ENCODE measurements at regions not wholly inside any gene's neighbourhood (a gene's known extent, or its start where the extent isn't known, plus 50 kb on each side); places are given as distances from the start of the nearest gene placed in this dataset.

DNA sequence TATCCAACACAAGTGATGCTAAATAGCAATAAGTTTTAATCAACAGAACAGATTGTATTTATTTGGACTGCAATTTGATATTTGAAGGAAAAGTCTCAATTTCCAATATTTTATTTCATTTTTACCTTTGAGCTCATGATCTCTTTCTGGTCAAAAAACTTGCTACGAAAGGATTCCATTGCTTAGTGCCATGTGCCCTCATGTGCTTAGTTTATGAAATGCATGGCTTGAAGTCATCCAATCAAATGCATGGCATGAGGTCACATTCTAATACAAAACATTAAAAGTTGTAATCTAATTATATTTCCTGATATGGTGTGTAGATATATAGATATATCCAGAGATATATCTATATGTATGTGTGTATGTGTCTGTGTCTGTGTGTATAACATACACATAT lies 321.2 kb upstream of the ADGRB3 start:
- H3K9ac ChIP-seq (ENCODE audit: low read length in 3 of 3): no peak overlapping the region
- H3K27ac ChIP-seq (ENCODE audit: low read depth in 2 of 2, low read length in 2 of 2): no peak overlapping the region
- no peaks in the 10 kb centered on the region for H3K36me3 ChIP-seq (ENCODE audit: control insufficient read depth in 2 of 3, insufficient read depth in 3 of 3, low read length in 3 of 3)
- TF ChIP-seq, protein P1, sequence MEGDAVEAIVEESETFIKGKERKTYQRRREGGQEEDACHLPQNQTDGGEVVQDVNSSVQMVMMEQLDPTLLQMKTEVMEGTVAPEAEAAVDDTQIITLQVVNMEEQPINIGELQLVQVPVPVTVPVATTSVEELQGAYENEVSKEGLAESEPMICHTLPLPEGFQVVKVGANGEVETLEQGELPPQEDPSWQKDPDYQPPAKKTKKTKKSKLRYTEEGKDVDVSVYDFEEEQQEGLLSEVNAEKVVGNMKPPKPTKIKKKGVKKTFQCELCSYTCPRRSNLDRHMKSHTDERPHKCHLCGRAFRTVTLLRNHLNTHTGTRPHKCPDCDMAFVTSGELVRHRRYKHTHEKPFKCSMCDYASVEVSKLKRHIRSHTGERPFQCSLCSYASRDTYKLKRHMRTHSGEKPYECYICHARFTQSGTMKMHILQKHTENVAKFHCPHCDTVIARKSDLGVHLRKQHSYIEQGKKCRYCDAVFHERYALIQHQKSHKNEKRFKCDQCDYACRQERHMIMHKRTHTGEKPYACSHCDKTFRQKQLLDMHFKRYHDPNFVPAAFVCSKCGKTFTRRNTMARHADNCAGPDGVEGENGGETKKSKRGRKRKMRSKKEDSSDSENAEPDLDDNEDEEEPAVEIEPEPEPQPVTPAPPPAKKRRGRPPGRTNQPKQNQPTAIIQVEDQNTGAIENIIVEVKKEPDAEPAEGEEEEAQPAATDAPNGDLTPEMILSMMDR (IDR thresholded peaks at IDR 0.05; ENCODE audit: borderline replicate concordance, extremely low read depth, insufficient read depth): no peak
- H3K4me1 ChIP-seq (ENCODE audit: control insufficient read depth in 2 of 3, insufficient read depth in 2 of 3, low read depth in 1 of 3, low read length in 3 of 3): no peaks in the 10 kb centered on the region
- FAIRE-seq (peak; percentile 37), DNase-seq (no peak)
- intact Hi-C loops (cut with DNase I): no loop called here
- H3K27me3 ChIP-seq (ENCODE audit: control insufficient read depth, insufficient read depth, low read length): no peaks in the 10 kb centered on the region
- no peaks in the 10 kb centered on the region for H3K9me3 ChIP-seq (ENCODE audit: control insufficient read depth in 2 of 3, insufficient read depth in 1 of 3, low read length in 3 of 3)
- H3K4me3 ChIP-seq (ENCODE audit: low read length in 3 of 3): no peak overlapping the region

DNA sequence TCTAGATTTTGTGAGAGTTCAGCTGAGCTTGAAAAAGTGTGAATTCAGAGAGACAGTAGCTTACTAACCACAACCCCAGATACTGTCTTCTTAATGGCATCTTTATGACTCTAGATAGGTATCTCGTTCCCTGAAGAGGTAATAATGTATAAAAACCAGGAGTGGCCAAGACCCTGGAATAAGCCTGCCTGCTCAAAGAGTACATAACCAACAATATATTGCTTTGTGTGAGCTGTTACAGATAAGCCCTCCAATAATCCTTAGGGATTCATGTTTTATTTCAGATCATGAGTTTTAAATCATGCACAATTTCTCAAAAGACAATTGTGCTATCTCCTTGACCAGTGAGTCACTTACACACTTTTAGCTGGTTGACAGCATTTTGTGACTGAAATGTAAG lies 327.8 kb upstream of the ADGRB3 start:
- Histone ChIP-seq H3K4me3 (ENCODE audit: low read length in 3 of 3) (no peak overlapping the region), H3K27ac (ENCODE audit: low read depth in 2 of 2, low read length in 2 of 2) (no peak overlapping the region), H3K27me3 (ENCODE audit: control insufficient read depth, insufficient read depth, low read length) (no peaks in the 10 kb centered on the region), H3K9ac (ENCODE audit: low read length in 3 of 3) (no peak overlapping the region), H3K9me3 (ENCODE audit: control insufficient read depth in 2 of 3, insufficient read depth in 1 of 3, low read length in 3 of 3) (peaks cover 0 to 3% (median 0%) of the 10 kb centered on the region in 3 donors), H3K4me1 (ENCODE audit: control insufficient read depth in 2 of 3, insufficient read depth in 2 of 3, low read depth in 1 of 3, low read length in 3 of 3) (no peaks in the 10 kb centered on the region), H3K36me3 (ENCODE audit: control insufficient read depth in 2 of 3, insufficient read depth in 3 of 3, low read length in 3 of 3) (no peaks in the 10 kb centered on the region)
- DNase-seq (no peak), FAIRE-seq (no peak)
- TF ChIP-seq, protein P1 (IDR thresholded peaks at IDR 0.05; ENCODE audit: borderline replicate concordance, extremely low read depth, insufficient read depth): no peak
- intact Hi-C loops (cut with DNase I): no loop called here

DNA sequence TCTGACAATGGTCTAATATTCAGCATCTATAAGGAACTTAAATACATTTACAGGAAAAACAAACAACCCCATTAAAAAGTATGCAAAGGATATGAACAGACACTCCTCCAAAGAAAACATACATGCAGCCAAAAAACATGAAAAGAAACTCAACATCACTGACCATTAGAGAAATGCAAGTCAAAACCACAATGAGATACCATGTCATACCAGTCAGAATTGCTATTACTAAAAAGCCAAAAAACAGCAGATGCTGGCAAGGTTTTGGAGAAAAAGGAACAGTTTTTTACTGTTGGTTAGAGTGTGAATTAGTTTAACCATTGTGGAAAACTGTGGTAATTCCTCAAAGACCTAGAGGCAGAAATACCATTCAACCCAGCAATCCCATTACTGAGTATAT lies 339.0 kb upstream of the ADGRB3 start:
- Histone ChIP-seq H3K4me1 (ENCODE audit: control insufficient read depth in 2 of 3, insufficient read depth in 2 of 3, low read depth in 1 of 3, low read length in 3 of 3) (no peaks in the 10 kb centered on the region), H3K9me3 (ENCODE audit: control insufficient read depth in 2 of 3, insufficient read depth in 1 of 3, low read length in 3 of 3) (no peaks in the 10 kb centered on the region), H3K27ac (ENCODE audit: low read depth in 2 of 2, low read length in 2 of 2) (no peak overlapping the region), H3K36me3 (ENCODE audit: control insufficient read depth in 2 of 3, insufficient read depth in 3 of 3, low read length in 3 of 3) (no peaks in the 10 kb centered on the region), H3K4me3 (ENCODE audit: low read length in 3 of 3) (no peak overlapping the region), H3K27me3 (ENCODE audit: control insufficient read depth, insufficient read depth, low read length) (no peaks in the 10 kb centered on the region), H3K9ac (ENCODE audit: low read length in 3 of 3) (no peak overlapping the region)
- no peak for FAIRE-seq
- TF ChIP-seq, protein P1 (IDR thresholded peaks at IDR 0.05; ENCODE audit: borderline replicate concordance, extremely low read depth, insufficient read depth): no peak
- intact Hi-C loops (cut with DNase I): no loop called here
- no peak for DNase-seq

DNA sequence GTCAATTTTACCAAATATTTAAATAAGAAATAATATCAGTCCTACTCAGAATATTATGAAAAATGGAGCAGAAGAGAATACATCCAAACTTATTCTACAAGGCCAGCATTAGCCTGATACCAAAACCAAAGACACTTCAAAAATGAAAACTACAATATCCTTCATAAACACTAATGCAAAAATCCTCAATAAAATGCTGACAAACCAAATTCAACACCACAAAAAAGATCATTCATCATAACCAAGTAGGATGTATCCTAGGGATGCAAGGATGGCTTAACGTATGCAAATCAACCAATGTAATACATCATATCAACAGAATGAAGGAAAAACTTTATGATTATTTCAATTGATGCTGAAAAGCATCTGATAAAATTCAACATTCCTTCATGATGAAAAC lies 352.4 kb upstream of the ADGRB3 start:
- DNase-seq (no peak), FAIRE-seq (no peak)
- no peak overlapping the region for H3K27ac ChIP-seq (ENCODE audit: low read depth in 2 of 2, low read length in 2 of 2)

More for the DNA sequence above, 352.4 kb upstream of the ADGRB3 start:
- Histone ChIP-seq H3K4me3 (ENCODE audit: low read length in 3 of 3) (no peak overlapping the region), H3K9me3 (ENCODE audit: control insufficient read depth in 2 of 3, insufficient read depth in 1 of 3, low read length in 3 of 3) (no peaks in the 10 kb centered on the region), H3K4me1 (ENCODE audit: control insufficient read depth in 2 of 3, insufficient read depth in 2 of 3, low read depth in 1 of 3, low read length in 3 of 3) (no peaks in the 10 kb centered on the region), H3K27me3 (ENCODE audit: control insufficient read depth, insufficient read depth, low read length) (no peaks in the 10 kb centered on the region), H3K36me3 (ENCODE audit: control insufficient read depth in 2 of 3, insufficient read depth in 3 of 3, low read length in 3 of 3) (no peaks in the 10 kb centered on the region), H3K9ac (ENCODE audit: low read length in 3 of 3) (no peak overlapping the region)
- TF ChIP-seq, protein P1 (IDR thresholded peaks at IDR 0.05; ENCODE audit: borderline replicate concordance, extremely low read depth, insufficient read depth): no peak
- intact Hi-C loops (cut with DNase I): no loop called here
